K562 (cell line): ENCODE measurements at regions not wholly inside any gene's neighbourhood (a gene's known extent, or its start where the extent isn't known, plus 50 kb on each side); places are given as distances from the start of the nearest gene placed in this dataset.

Experiments
- ATAC-seq: fragments of 200-7000 bp; cut with Tn5 transposase; 3 replicates; pipeline ENCODE4 v1.9.1; 2020; ENCODE audit warnings: moderate library complexity
- BruUV-seq: library from RNA; stranded (reverse); fragments of 400-500 nt; replicated peaks from 2 replicates; lab custom pipeline; 2021; lab: Mats Ljungman, UMichigan
- CTCF ChIA-PET: fragments of 300-600 bp; formaldehyde crosslinking; extraction: SDS; loops from one replicate; lab custom pipeline; 2021; ENCODE audit warnings: low intra/inter-chr PET ratio; lab: Yijun Ruan, JAX
- POLR2A ChIA-PET: fragments of 300-600, 350-650 bp; sonication (Branson Sonifier 250); formaldehyde crosslinking; extraction: SDS; loops from one replicate; lab custom pipeline; 2021; ENCODE audit warnings: antibody characterized with exemption, inconsistent platforms; lab: Yijun Ruan, JAX
- DNase-seq, 4 experiments: peaks; one replicate each; pipeline versions ENCODE4 v3.0.0 to v3.0.0-alpha.2; 2011 to 2018; ENCODE audit warnings: low spot score in 3 of 4, mixed read lengths in 3 of 4; ENCODE audit errors: extremely low read depth in 1 of 4
- FAIRE-seq: peaks from 2 replicates; lab custom pipeline; 2011; peaks lifted over from hg19 to GRCh38; lab: Jason Lieb, UNC
- H2AFZ ChIP-seq: 2 replicates; pipeline ENCODE4 v1.6.0; 2011; ENCODE audit warnings: low read depth, low read length, control low read depth, inconsistent platforms
- H3K27ac ChIP-seq: fragments of 200-600 bp; 3 replicates; pipeline ENCODE4 v1.8.0; 2011; ENCODE audit warnings: low read depth, mild to moderate bottlenecking, control low read depth, inconsistent platforms, low read length, moderate library complexity, mixed read lengths; ENCODE audit errors: extremely low read depth
- H3K27me3 ChIP-seq, 2 experiments: fragments of 300-600 bp in 1 of 2; 2 replicates in 1 of 2; 3 replicates in 1 of 2; pipeline versions ENCODE4 v1.6.0 to v1.8.0; 2011; ENCODE audit warnings: inconsistent platforms in 2 of 2, low read length in 2 of 2, mild to moderate bottlenecking in 1 of 2, mixed read lengths in 1 of 2, moderate library complexity in 1 of 2; ENCODE audit not compliant: control insufficient read depth in 2 of 2, insufficient read depth in 2 of 2
- H3K36me3 ChIP-seq: fragments of 300-600 bp; 3 replicates; pipeline ENCODE4 v1.8.0; 2011; ENCODE audit warnings: mild to moderate bottlenecking, low read length, inconsistent platforms; ENCODE audit not compliant: control insufficient read depth, insufficient read depth
- H3K4me1 ChIP-seq, 2 experiments: fragments of 200-600 bp in 1 of 2; replicated peaks in 1 of 2; 2 replicates in 1 of 2; 3 replicates in 1 of 2; pipeline versions ENCODE4 v1.5.1 to v1.8.0; 2011; ENCODE audit warnings: inconsistent platforms in 2 of 2, low read length in 2 of 2, mild to moderate bottlenecking in 1 of 2, mixed read lengths in 1 of 2, moderate library complexity in 1 of 2; ENCODE audit not compliant: control insufficient read depth in 2 of 2, insufficient read depth in 2 of 2
- H3K4me2 ChIP-seq: 2 replicates; pipeline ENCODE4 v1.6.1; 2011; ENCODE audit warnings: low read length, control low read depth, inconsistent platforms, mixed read lengths; ENCODE audit not compliant: insufficient read depth
- H3K4me3 ChIP-seq: fragments of 200-600 bp; sonication (generic), shearing (Covaris generic); 2 replicates; pipeline ENCODE4 v1.5.1; 2016; ENCODE audit warnings: control low read depth, inconsistent platforms
- H3K79me2 ChIP-seq: fragments of 200-600 bp; 3 replicates; pipeline ENCODE4 v1.8.0; 2011; ENCODE audit warnings: low read length, inconsistent platforms; ENCODE audit not compliant: control insufficient read depth, insufficient read depth
- H3K9ac ChIP-seq, 2 experiments: 2 replicates each; pipeline versions ENCODE4 v1.6.0 to v1.6.1; 2011; ENCODE audit warnings: low read depth in 2 of 2, low read length in 2 of 2, control low read depth in 1 of 2, inconsistent platforms in 1 of 2, mild to moderate bottlenecking in 1 of 2, mixed read lengths in 1 of 2; ENCODE audit not compliant: insufficient read depth in 1 of 2
- H3K9me1 ChIP-seq: one replicate; pipeline ENCODE4 v1.6.0; 2011; ENCODE audit warnings: inconsistent platforms, mild to moderate bottlenecking, low read length, moderate library complexity; ENCODE audit not compliant: control insufficient read depth, insufficient read depth
- H3K9me3 ChIP-seq: replicated peaks from 2 replicates; pipeline ENCODE4 v1.5.1; 2011; ENCODE audit warnings: low read depth, low read length, inconsistent platforms; ENCODE audit not compliant: control insufficient read depth, insufficient read depth
- H4K20me1 ChIP-seq: replicated peaks from 2 replicates; pipeline ENCODE4 v1.6.1; 2011; ENCODE audit warnings: low read length, inconsistent platforms, mixed read lengths; ENCODE audit not compliant: control insufficient read depth, insufficient read depth
- ARID3A ChIP-seq: IDR thresholded peaks from 2 replicates; pipeline ENCODE4 v1.6.1; 2012; ENCODE audit warnings: low read depth, low read length, improper control_type of control experiment, borderline replicate concordance
- BACH1 ChIP-seq: fragments of 200-800 bp; sonication (Bioruptor generic); IDR thresholded peaks from 2 replicates; pipeline ENCODE4 v1.6.1; 2016; ENCODE audit warnings: missing genetic modification characterization, missing compliant biosample characterization
- CREB3L1 ChIP-seq: fragments of 450-650 bp; IDR thresholded peaks from 2 replicates; pipeline ENCODE4 v1.6.1; 2014; ENCODE audit warnings: low read depth, mild to moderate bottlenecking, moderate library complexity, borderline replicate concordance
- CTBP1 ChIP-seq: fragments of 450-650 bp; IDR thresholded peaks from 2 replicates; pipeline ENCODE4 v1.6.1; 2016; ENCODE audit warnings: borderline replicate concordance
- KAT8 ChIP-seq: fragments of 450-650 bp; IDR thresholded peaks from 2 replicates; pipeline ENCODE4 v1.6.1; 2016; ENCODE audit warnings: low read depth, mild to moderate bottlenecking
- KLF10 ChIP-seq: fragments of 250-450 bp; sonication (Bioruptor Pico); IDR thresholded peaks from 2 replicates; pipeline ENCODE4 v1.6.1; 2021; ENCODE audit warnings: matching md5 sums
- NUFIP1 ChIP-seq: fragments of 450-650 bp; IDR thresholded peaks from 2 replicates; pipeline ENCODE4 v1.6.1; 2018; ENCODE audit not compliant: partially characterized antibody
- PRPF4 ChIP-seq: fragments of 200-400 bp; formaldehyde crosslinking; IDR thresholded peaks from one replicate; pipeline ENCODE4 v1.6.1; 2017; ENCODE audit warnings: low read length, low read depth, mild to moderate bottlenecking; ENCODE audit not compliant: insufficient read depth, poor library complexity, severe bottlenecking
- SREBF1 ChIP-seq: fragments of 150-350 bp; IDR thresholded peaks from 2 replicates; pipeline ENCODE4 v1.6.1; 2014; ENCODE audit warnings: antibody characterized with exemption, low read depth, low read length, borderline replicate concordance
- ZKSCAN1 ChIP-seq: fragments of 150-350 bp; IDR thresholded peaks from 2 replicates; pipeline ENCODE4 v1.6.1; 2016; ENCODE audit warnings: low read depth, low read length
- ZNF184 ChIP-seq: sonication (generic); formaldehyde crosslinking; IDR thresholded peaks from 2 replicates; pipeline ENCODE4 v1.5.0; 2020; ENCODE audit warnings: missing genetic modification reagents
- ZNF282 ChIP-seq: sonication (generic); formaldehyde crosslinking; IDR thresholded peaks from 2 replicates; pipeline ENCODE4 v1.8.1; 2023; ENCODE audit warnings: missing genetic modification reagents
- ZNF407 ChIP-seq: fragments of 450-650 bp; IDR thresholded peaks from 2 replicates; pipeline ENCODE4 v1.6.1; 2016; ENCODE audit warnings: low read depth
- WGBS: fragments of 100-300 bp; shearing (Covaris generic); methylation state at CpG from one replicate; pipeline ENCODE4 v1.1.6; 2016; ENCODE audit warnings: low coverage, mixed read lengths; ENCODE audit not compliant: insufficient coverage; ENCODE audit errors: missing lambda C conversion rate; 5-methylcytosine and 5-hydroxymethylcytosine counted together
- in situ Hi-C: fragments of 300-500 bp; cut with MboI; formaldehyde crosslinking; loops from 4 replicates; pipeline ENCODE4 v1.15.0; 2018; ENCODE audit warnings: inconsistent platforms, mixed read lengths
- intact Hi-C: fragments of 100-400 bp; cut with micrococcal nuclease; formaldehyde crosslinking; loops from 2 replicates; pipeline ENCODE4 v1.14.2; 2022

- no peak overlapping the region for H2AFZ ChIP-seq
- no peaks in the 10 kb centered on the region for H3K4me1 ChIP-seq
- no peak overlapping the region for H3K4me3 ChIP-seq
- H3K9me1 ChIP-seq = peaks cover 2% of the 10 kb centered on the region
- TF ChIP-seq CREB3L1 (no peak), ARID3A (no peak), KLF10 (no peak), BACH1 (tag) (no peak), NUFIP1 (no peak), CTBP1 (no peak), SREBF1 (no peak), KAT8 (no peak), ZNF282 (no peak), ZNF407 (no peak), ZKSCAN1 (no peak), PRPF4 (no peak), ZNF184 (CRISPR knock-in tag) (no peak)
- TF ChIP-seq, all 486 proteins: peak for 0
- Histone ChIP-seq H3K27me3 (peaks cover 4 to 72% of the 10 kb centered on the region in 2 experiments; a peak in 4 of 5 replicates), H3K79me2 (no peaks in the 10 kb centered on the region), H4K20me1 (peaks cover 16% of the 10 kb centered on the region), H3K4me2 (no peak overlapping the region), H3K9me3 (no peaks in the 10 kb centered on the region), H3K36me3 (no peaks in the 10 kb centered on the region), H3K27ac (no peak overlapping the region), H3K9ac (no peak overlapping the region)
- POLR2A ChIA-PET = interaction anchor here (0.6 to 1.3 kb wide), 2 partner anchors 12 to 88 kb away, joined by 3 to 4 read pairs; no protein-coding TSS in a partner anchor
- no peak for DNase-seq
- FAIRE-seq = no peak
- CTCF ChIA-PET = no interaction called here
- intact Hi-C loops = loop anchor here (2.0 kb wide), 1 partner anchor 203 kb away; no protein-coding TSS in a partner anchor
- in situ Hi-C loops = loop anchor here (5.0 kb wide), 1 partner anchor 203 kb away; no protein-coding TSS in a partner anchor
- WGBS = under 1% methylated on average over 14 of the region's 14 CpGs
- no peak for ATAC-seq
- no TSS peak for BruUV-seq
Observed at GRCh38 chr17:79189305-79189704, 114.7 kb downstream of the ENGASE start.
